ENCODE measurements at regions not wholly inside any gene's neighbourhood (a gene's known extent, or its start where the extent isn't known, plus 50 kb on each side); places are given as distances from the start of the nearest gene placed in this dataset.

GRCh38 chr5:165829504-165829903 lies 2324.1 kb downstream of the MAT2B start:
- H3K27ac ChIP-seq: no peak overlapping the region
- DNase-seq (ENCODE audit: low spot score): no peak
- no peak overlapping the region for H3K4me3 ChIP-seq
- TF ChIP-seq CTCF (IDR thresholded peaks at IDR 0.05): no peak

- DNase-seq (ENCODE audit: low spot score): no peak
- Histone ChIP-seq H3K4me3 (no peak overlapping the region), H3K27ac (no peak overlapping the region)
- no peak for TF ChIP-seq CTCF (IDR thresholded peaks at IDR 0.05)
These were observed 2329.5 kb downstream of the MAT2B start for GRCh38 chr5:165834891-165835290.

- no peak overlapping the region for H3K27ac ChIP-seq
- H3K4me3 ChIP-seq: no peak overlapping the region
- no peak for DNase-seq (ENCODE audit: low spot score)
- TF ChIP-seq CTCF (IDR thresholded peaks at IDR 0.05): no peak
These were observed 2330.6 kb downstream of the MAT2B start for GRCh38 chr5:165836046-165836445.

DNA sequence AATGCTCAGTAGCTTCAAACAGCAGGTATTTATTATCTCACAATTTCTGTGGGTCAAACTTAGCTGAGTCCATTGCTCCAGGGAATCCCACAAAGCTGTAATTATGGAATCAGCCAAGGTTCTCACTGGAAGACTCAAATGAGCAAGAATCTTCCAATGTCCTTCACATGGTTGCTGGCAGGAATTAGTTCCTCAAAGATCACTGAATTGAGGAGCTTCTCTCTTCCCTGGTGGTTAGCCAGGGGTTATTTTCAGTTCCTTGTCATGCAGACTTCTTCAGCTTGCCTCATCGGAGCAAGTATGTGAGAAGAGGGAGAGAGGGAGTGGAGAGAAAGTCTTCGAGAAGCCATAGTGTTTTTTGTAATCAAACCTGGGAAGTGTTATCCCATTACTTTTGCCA lies 2331.9 kb downstream of the MAT2B start:
- no peak overlapping the region for H3K4me3 ChIP-seq
- no peak for TF ChIP-seq CTCF (IDR thresholded peaks at IDR 0.05)

GRCh38 chr5:165844571-165844970 lies 2339.2 kb downstream of the MAT2B start:
- no peak for TF ChIP-seq CTCF (IDR thresholded peaks at IDR 0.05)
- DNase-seq (ENCODE audit: low spot score): no peak
- no peak overlapping the region for H3K27ac ChIP-seq
- H3K4me3 ChIP-seq: no peak overlapping the region

More for the DNA sequence above, 2331.9 kb downstream of the MAT2B start:
- H3K27ac ChIP-seq: no peak overlapping the region
- DNase-seq (ENCODE audit: low spot score): no peak

- no peak overlapping the region for H3K4me3 ChIP-seq
- no peak for DNase-seq (ENCODE audit: low spot score)
- no peak for TF ChIP-seq CTCF (IDR thresholded peaks at IDR 0.05)
These were observed 2352.7 kb downstream of the MAT2B start for GRCh38 chr5:165858118-165858517.

DNA sequence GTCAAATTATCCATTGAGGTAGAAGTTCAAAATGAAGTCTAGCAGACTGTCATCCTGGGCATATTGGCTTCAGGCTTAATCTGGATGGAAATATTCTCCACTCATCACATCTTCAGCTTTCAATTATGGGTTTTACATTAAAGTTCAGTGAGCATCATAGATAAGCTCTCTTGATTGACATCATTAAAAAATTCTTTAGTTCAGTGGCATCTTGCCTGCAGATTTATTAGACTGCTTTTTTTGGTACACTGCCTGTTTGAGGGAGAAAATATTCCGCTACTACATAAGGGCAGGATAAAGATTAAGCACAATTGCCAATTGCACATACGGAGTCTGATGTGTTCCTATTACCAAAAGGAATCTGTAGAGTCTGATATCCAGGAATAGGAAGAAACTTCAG lies 2353.8 kb downstream of the MAT2B start:
- no peak for DNase-seq (ENCODE audit: low spot score)
- no peak for TF ChIP-seq CTCF (IDR thresholded peaks at IDR 0.05)
- no peak overlapping the region for H3K4me3 ChIP-seq
- H3K27ac ChIP-seq: no peak overlapping the region

More at GRCh38 chr5:165858118-165858517, 2352.7 kb downstream of the MAT2B start:
- no peak overlapping the region for H3K27ac ChIP-seq
